IMR-90 (cell line): ENCODE measurements at regions not wholly inside any gene's neighbourhood (a gene's known extent, or its start where the extent isn't known, plus 50 kb on each side); places are given as distances from the start of the nearest gene placed in this dataset.

ENCODE experiments used
- ATAC-seq: fragments of 200-7000 bp; cut with Tn5 transposase; 2 replicates; pipeline ENCODE4 v1.9.1; 2020; ENCODE audit warnings: low read depth, mild to moderate bottlenecking, moderate library complexity
- BruUV-seq: library from RNA; stranded (reverse); fragments of 400-500 nt; replicated peaks from 2 replicates; lab custom pipeline; 2021; lab: Mats Ljungman, UMichigan
- CTCF ChIA-PET: fragments of 300-600 bp; formaldehyde crosslinking; extraction: SDS; loops from one replicate; lab custom pipeline; 2021; ENCODE audit warnings: antibody characterized with exemption; lab: Yijun Ruan, JAX
- POLR2A ChIA-PET: fragments of 300-600 bp; sonication (Branson Sonifier 250); formaldehyde crosslinking; loops from one replicate; lab custom pipeline; 2022; ENCODE audit warnings: antibody characterized with exemption; ENCODE audit not compliant: unreplicated experiment; lab: Charles Lee
- DNase-seq: peaks from one replicate; pipeline ENCODE4 v3.0.0; 2013
- H2AFZ ChIP-seq: replicated peaks from 2 replicates; pipeline ENCODE3; 2013; ENCODE audit warnings: low read length, mild to moderate bottlenecking; ENCODE audit not compliant: poor library complexity
- H2AK5ac ChIP-seq: 2 replicates; pipeline ENCODE4 v1.6.1; 2013; ENCODE audit warnings: low read depth, low read length, inconsistent platforms
- H2AK9ac ChIP-seq: replicated peaks from 2 replicates; pipeline ENCODE3; 2013; ENCODE audit warnings: mild to moderate bottlenecking, low read depth, low read length, moderate library complexity; ENCODE audit not compliant: poor library complexity
- H2BK120ac ChIP-seq: 2 replicates; pipeline ENCODE4 v1.6.1; 2013; ENCODE audit warnings: low read depth, low read length, inconsistent platforms
- H2BK15ac ChIP-seq: 3 replicates; pipeline ENCODE4 v1.6.1; 2013; ENCODE audit warnings: low read depth, low read length, inconsistent platforms
- H2BK20ac ChIP-seq: 2 replicates; pipeline ENCODE4 v1.6.1; 2013; ENCODE audit warnings: low read depth, mild to moderate bottlenecking, inconsistent platforms, low read length, moderate library complexity
- H2BK5ac ChIP-seq: 2 replicates; pipeline ENCODE4 v1.6.1; 2013; ENCODE audit warnings: mild to moderate bottlenecking, low read depth, low read length, inconsistent platforms; ENCODE audit not compliant: poor library complexity, severe bottlenecking
- H3K14ac ChIP-seq: replicated peaks from 2 replicates; pipeline ENCODE4 v1.6.1; 2013; ENCODE audit warnings: low read depth, low read length, inconsistent platforms
- H3K18ac ChIP-seq: 2 replicates; pipeline ENCODE4 v1.6.1; 2013; ENCODE audit warnings: low read depth, low read length, control low read depth
- H3K23ac ChIP-seq: 2 replicates; pipeline ENCODE4 v1.6.1; 2013; ENCODE audit warnings: low read depth, low read length, inconsistent platforms
- H3K27ac ChIP-seq: 2 replicates; pipeline ENCODE4 v1.5.1; 2013; ENCODE audit warnings: mild to moderate bottlenecking, control low read depth, low read length; ENCODE audit not compliant: insufficient read depth
- H3K27me3 ChIP-seq: 2 replicates; pipeline ENCODE4 v1.6.1; 2013; ENCODE audit warnings: low read length; ENCODE audit not compliant: control insufficient read depth, insufficient read depth
- H3K36me3 ChIP-seq: 2 replicates; pipeline ENCODE4 v1.6.1; 2013; ENCODE audit warnings: low read length, mixed read lengths; ENCODE audit not compliant: control insufficient read depth, insufficient read depth
- H3K4ac ChIP-seq: 2 replicates; pipeline ENCODE4 v1.6.1; 2013; ENCODE audit warnings: low read depth, low read length, inconsistent platforms
- H3K4me1 ChIP-seq: 2 replicates; pipeline ENCODE4 v1.6.1; 2013; ENCODE audit warnings: low read length, mixed read lengths; ENCODE audit not compliant: control insufficient read depth, insufficient read depth
- H3K4me2 ChIP-seq: 2 replicates; pipeline ENCODE4 v1.6.1; 2013; ENCODE audit warnings: low read depth, mild to moderate bottlenecking, control low read depth, low read length, moderate library complexity
- H3K4me3 ChIP-seq: 2 replicates; pipeline ENCODE4 v1.5.1; 2013; ENCODE audit warnings: low read depth, mild to moderate bottlenecking, control low read depth, low read length, moderate library complexity; ENCODE audit not compliant: insufficient read depth
- H3K56ac ChIP-seq: 2 replicates; pipeline ENCODE4 v1.6.1; 2013; ENCODE audit warnings: low read length, inconsistent platforms; ENCODE audit not compliant: insufficient read depth; ENCODE audit errors: extremely low read depth
- H3K79me1 ChIP-seq, 2 experiments: 2 replicates each; pipeline ENCODE4 v1.6.1; 2013; ENCODE audit warnings: low read length in 2 of 2, inconsistent platforms in 1 of 2, low read depth in 1 of 2
- H3K9ac ChIP-seq: 2 replicates; pipeline ENCODE4 v1.6.1; 2013; ENCODE audit warnings: low read depth, low read length, control low read depth
- H3K9me1 ChIP-seq: 2 replicates; pipeline ENCODE4 v1.6.1; 2013; ENCODE audit warnings: low read length, inconsistent platforms; ENCODE audit not compliant: insufficient read depth
- H3K9me3 ChIP-seq: 2 replicates; pipeline ENCODE4 v1.6.1; 2013; ENCODE audit warnings: low read length; ENCODE audit not compliant: control insufficient read depth, insufficient read depth
- H4K20me1 ChIP-seq: 2 replicates; pipeline ENCODE4 v1.6.1; 2013; ENCODE audit warnings: low read length, inconsistent platforms; ENCODE audit not compliant: insufficient read depth
- H4K5ac ChIP-seq: 2 replicates; pipeline ENCODE4 v1.6.1; 2013; ENCODE audit warnings: mild to moderate bottlenecking, low read depth, low read length, control low read depth
- H4K8ac ChIP-seq, 2 experiments: 2 replicates each; pipeline ENCODE4 v1.6.1; 2013; ENCODE audit warnings: low read depth in 2 of 2, low read length in 2 of 2, control low read depth in 1 of 2, inconsistent platforms in 1 of 2
- H4K91ac ChIP-seq: 2 replicates; pipeline ENCODE4 v1.6.1; 2013; ENCODE audit warnings: low read depth, low read length, inconsistent platforms; ENCODE audit not compliant: insufficient read depth
- BHLHE40 ChIP-seq: fragments of 150-350 bp; IDR thresholded peaks from 2 replicates; pipeline ENCODE4 v1.6.1; 2016; ENCODE audit warnings: mild to moderate bottlenecking, low read depth, low read length
- CEBPB ChIP-seq: IDR thresholded peaks from 2 replicates; pipeline ENCODE4 v1.6.1; 2012; ENCODE audit warnings: low read depth, low read length, improper control_type of control experiment
- CTCF ChIP-seq: conservative IDR thresholded peaks from 2 replicates; pipeline ENCODE4 v1.5.1; 2012; ENCODE audit warnings: mild to moderate bottlenecking, low read depth, low read length, improper control_type of control experiment
- FOS ChIP-seq: fragments of 150-350 bp; IDR thresholded peaks from 2 replicates; pipeline ENCODE4 v1.6.1; 2016; ENCODE audit warnings: low read depth, low read length
- POLR2A ChIP-seq: IDR thresholded peaks from 2 replicates; pipeline ENCODE4 v1.6.1; 2012; ENCODE audit warnings: mild to moderate bottlenecking, low read depth, low read length
- RAD21 ChIP-seq: IDR thresholded peaks from 2 replicates; pipeline ENCODE4 v1.6.1; 2012; ENCODE audit warnings: low read length, improper control_type of control experiment
- RCOR1 ChIP-seq: IDR thresholded peaks from 2 replicates; pipeline ENCODE4 v1.6.1; 2012; ENCODE audit warnings: mild to moderate bottlenecking, low read length, improper control_type of control experiment; ENCODE audit not compliant: insufficient replicate concordance
- RFX5 ChIP-seq: IDR thresholded peaks from 2 replicates; pipeline ENCODE4 v1.8.0; 2012; ENCODE audit warnings: low read depth, mild to moderate bottlenecking, low read length, moderate library complexity
- SMC3 ChIP-seq: fragments of 150-350 bp; IDR thresholded peaks from 2 replicates; pipeline ENCODE4 v1.6.1; 2016; ENCODE audit warnings: low read depth, mild to moderate bottlenecking, antibody characterized with exemption, low read length, moderate library complexity
- WGBS, 2 experiments: methylation state at CpG; one replicate each; pipeline versions ENCODE4 v1.1.5 to v1.1.7; 2013; ENCODE audit warnings: missing lambda C conversion rate in 2 of 2; ENCODE audit not compliant: insufficient read length in 1 of 2; ENCODE audit errors: extremely low coverage in 2 of 2; 5-methylcytosine and 5-hydroxymethylcytosine counted together
- dilution Hi-C: fragments of 300-500 bp; cut with HindIII; formaldehyde crosslinking; loops from one replicate; pipeline ENCODE4 v1.14.3; 2018; ENCODE audit warnings: low sequenced_read_pairs; ENCODE audit not compliant: unreplicated experiment
- in situ Hi-C: fragments of 300-500 bp; cut with MboI; formaldehyde crosslinking; loops from 3 replicates; pipeline ENCODE4 v1.14.3; 2019; ENCODE audit warnings: low sequenced_read_pairs, inconsistent platforms, mixed read lengths
- intact Hi-C: fragments of 100-400 bp; cut with micrococcal nuclease; formaldehyde crosslinking; loops from 2 replicates; pipeline ENCODE4 v1.10.0; 2022
- TF ChIP-seq, protein P1 (sequence below): fragments of 150-350 bp; IDR thresholded peaks from 2 replicates; pipeline ENCODE4 v1.6.1; 2017; ENCODE audit warnings: mild to moderate bottlenecking, antibody characterized with exemption, low read length, low read depth
- TF ChIP-seq, protein P2 (sequence below): fragments of 150-350 bp; IDR thresholded peaks from 2 replicates; pipeline ENCODE4 v1.6.1; 2016; ENCODE audit warnings: low read depth, mild to moderate bottlenecking, low read length, moderate library complexity, borderline replicate concordance

DNA sequence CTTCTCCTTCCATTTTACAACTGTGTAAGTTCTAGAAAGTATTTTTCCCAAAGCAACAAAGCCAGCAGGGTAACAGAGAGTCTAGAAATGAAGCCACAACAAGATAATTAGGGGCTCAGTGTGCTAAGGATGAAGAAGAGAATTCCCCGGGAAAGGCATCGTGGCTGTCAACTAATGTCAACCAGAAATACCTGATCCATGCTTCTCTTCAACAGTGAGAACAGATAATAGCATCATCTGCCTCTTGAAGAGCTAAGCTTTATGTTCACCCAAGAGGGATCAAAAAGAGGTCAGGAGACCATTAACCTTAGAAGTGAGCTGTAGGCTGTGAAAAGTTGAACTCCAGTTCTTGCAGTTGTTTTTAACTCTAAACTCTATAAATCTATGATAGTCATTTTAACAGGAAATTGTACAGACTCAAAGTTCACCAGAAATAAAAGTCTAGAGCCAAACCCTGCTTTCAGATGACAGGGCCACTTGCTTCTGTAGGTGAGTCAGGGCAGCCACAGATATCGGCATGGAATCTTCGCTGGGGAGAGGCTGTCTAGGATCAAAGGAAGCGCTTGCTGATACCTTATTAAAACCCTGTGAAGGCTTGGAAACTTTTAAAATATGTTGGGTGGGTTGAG lies 540.7 kb upstream of the ID2 start:
- H2AK9ac ChIP-seq: no peak overlapping the region
- no CpG with 5 or more reads among the region's 5 CpGs for WGBS, 2 experiments
- H2AFZ ChIP-seq: no peak overlapping the region
- no peak overlapping the region for H3K9ac ChIP-seq
- no peak overlapping the region for H3K4me3 ChIP-seq
- no peaks in the 10 kb centered on the region for H3K79me1 ChIP-seq
- H3K56ac ChIP-seq: no peak overlapping the region
- no peak overlapping the region for H3K27ac ChIP-seq
- peaks cover 7% of the 10 kb centered on the region for H3K9me1 ChIP-seq
- no peak overlapping the region for H4K8ac ChIP-seq
- H3K14ac ChIP-seq: no peak overlapping the region
- H3K18ac ChIP-seq: no peak overlapping the region
- no peak for DNase-seq
- ChIA-PET POLR2A (no interaction called here), CTCF (no interaction called here)
- BruUV-seq: no TSS peak
- no peak overlapping the region for H2BK120ac ChIP-seq
- H3K9me3 ChIP-seq: no peaks in the 10 kb centered on the region
- no peak overlapping the region for H4K91ac ChIP-seq
- H2AK5ac ChIP-seq: no peak overlapping the region
- no peak overlapping the region for H4K5ac ChIP-seq
- no peak overlapping the region for H3K4ac ChIP-seq
- dilution Hi-C loops: no loop called here
- in situ Hi-C loops: no loop called here
- H2BK5ac ChIP-seq: no peak overlapping the region
- H3K27me3 ChIP-seq: no peaks in the 10 kb centered on the region
- intact Hi-C loops: loop anchor here (10.0 kb wide), 1 partner anchor 164 kb away; no protein-coding TSS in a partner anchor
- no peak overlapping the region for H3K23ac ChIP-seq
- TF ChIP-seq RAD21: no peak
- no peak for TF ChIP-seq RCOR1
- TF ChIP-seq CTCF: no peak
- TF ChIP-seq, protein P1, sequence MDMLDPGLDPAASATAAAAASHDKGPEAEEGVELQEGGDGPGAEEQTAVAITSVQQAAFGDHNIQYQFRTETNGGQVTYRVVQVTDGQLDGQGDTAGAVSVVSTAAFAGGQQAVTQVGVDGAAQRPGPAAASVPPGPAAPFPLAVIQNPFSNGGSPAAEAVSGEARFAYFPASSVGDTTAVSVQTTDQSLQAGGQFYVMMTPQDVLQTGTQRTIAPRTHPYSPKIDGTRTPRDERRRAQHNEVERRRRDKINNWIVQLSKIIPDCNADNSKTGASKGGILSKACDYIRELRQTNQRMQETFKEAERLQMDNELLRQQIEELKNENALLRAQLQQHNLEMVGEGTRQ: no peak
- no peak for TF ChIP-seq SMC3
- TF ChIP-seq RFX5: no peak
- no peak for TF ChIP-seq POLR2A
- no peak for TF ChIP-seq FOS
- TF ChIP-seq BHLHE40: no peak
- TF ChIP-seq CEBPB: no peak
- TF ChIP-seq, protein P2, sequence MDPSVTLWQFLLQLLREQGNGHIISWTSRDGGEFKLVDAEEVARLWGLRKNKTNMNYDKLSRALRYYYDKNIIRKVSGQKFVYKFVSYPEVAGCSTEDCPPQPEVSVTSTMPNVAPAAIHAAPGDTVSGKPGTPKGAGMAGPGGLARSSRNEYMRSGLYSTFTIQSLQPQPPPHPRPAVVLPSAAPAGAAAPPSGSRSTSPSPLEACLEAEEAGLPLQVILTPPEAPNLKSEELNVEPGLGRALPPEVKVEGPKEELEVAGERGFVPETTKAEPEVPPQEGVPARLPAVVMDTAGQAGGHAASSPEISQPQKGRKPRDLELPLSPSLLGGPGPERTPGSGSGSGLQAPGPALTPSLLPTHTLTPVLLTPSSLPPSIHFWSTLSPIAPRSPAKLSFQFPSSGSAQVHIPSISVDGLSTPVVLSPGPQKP: no peak
- H3K4me1 ChIP-seq: peaks cover 10% of the 10 kb centered on the region
- no peaks in the 10 kb centered on the region for H3K36me3 ChIP-seq
- H2BK15ac ChIP-seq: no peak overlapping the region
- no peak overlapping the region for H2BK20ac ChIP-seq
- ATAC-seq: no peak
- no peak overlapping the region for H3K4me2 ChIP-seq
- no peaks in the 10 kb centered on the region for H4K20me1 ChIP-seq
